K562 (cell line): ENCODE measurements at regions not wholly inside any gene's neighbourhood (a gene's known extent, or its start where the extent isn't known, plus 50 kb on each side); places are given as distances from the start of the nearest gene placed in this dataset.

Experiments used
- POLR2A ChIP-seq: fragments of 450-650 bp; conservative IDR thresholded peaks from 2 replicates; pipeline ENCODE4 v1.6.1; 2016
- TSHZ1 ChIP-seq: fragments of 250-450 bp; sonication (Bioruptor Pico); IDR thresholded peaks from 2 replicates; pipeline ENCODE4 v1.4.0; 2020; ENCODE audit warnings: mild to moderate bottlenecking, moderate library complexity

DNA sequence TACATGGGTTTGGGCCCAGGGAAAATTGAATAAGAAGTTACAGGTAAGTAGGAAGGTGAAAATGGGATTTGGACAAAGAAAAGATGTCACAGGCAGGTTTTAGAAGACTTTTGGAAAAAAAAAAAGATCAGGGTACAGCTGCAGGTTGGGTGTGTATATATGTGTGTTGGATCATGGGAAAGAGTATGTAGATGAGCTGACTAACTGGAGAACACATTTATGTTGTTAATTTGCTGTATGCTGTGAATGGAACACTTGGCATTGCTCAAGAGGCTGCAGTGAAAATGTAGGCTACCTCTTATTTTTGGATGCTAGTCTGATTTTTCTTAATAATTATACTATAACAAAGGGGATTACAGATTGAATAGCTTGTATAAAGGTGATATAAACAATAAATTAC is 577.7 kb upstream of the USP24 start:
- TF ChIP-seq POLR2A (no peak), TSHZ1 (CRISPR knock-in tag) (no peak)
